ENCODE measurements at regions not wholly inside any gene's neighbourhood (a gene's known extent, or its start where the extent isn't known, plus 50 kb on each side); places are given as distances from the start of the nearest gene placed in this dataset.

DNA sequence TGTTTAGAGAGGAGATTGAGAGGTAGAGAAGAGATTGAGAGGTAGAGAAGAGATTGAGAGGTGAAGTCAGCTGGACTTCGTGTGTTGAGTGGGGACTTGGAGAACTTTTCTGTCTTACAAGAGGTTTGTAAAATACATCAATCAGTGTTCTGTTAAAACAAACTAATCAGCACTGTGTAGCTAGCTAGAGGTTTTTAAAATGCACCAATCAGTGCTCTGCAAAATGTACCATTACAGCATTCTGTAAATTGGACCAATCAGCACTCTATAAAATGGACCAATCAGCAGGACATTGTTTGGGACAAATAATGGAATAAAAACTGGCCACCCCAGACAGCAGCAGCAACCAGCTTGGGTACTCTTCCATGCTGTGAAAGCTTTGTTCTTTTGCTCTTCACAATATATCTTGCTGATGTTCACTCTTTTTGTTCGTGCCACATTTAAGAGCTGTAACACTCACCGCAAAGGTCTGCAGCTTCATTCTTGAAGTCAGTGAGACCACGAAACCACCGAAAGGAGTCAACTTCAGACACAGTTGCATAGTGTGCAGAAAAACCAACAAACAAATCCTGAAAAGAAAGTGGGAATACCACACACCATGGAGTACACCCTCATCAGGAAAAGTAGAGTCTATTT is 366.9 kb upstream of the HSFY2 start:
- no peaks in the 10 kb centered on the region for H3K27me3 ChIP-seq
- WGBS, 4 donors = 71 to 77% methylated on average over 5 of the region's 5 CpGs; no CpG with 5 or more reads in 2 of the 4 donors
- no peaks in the 10 kb centered on the region for H3K36me3 ChIP-seq
- TF ChIP-seq, protein P1, sequence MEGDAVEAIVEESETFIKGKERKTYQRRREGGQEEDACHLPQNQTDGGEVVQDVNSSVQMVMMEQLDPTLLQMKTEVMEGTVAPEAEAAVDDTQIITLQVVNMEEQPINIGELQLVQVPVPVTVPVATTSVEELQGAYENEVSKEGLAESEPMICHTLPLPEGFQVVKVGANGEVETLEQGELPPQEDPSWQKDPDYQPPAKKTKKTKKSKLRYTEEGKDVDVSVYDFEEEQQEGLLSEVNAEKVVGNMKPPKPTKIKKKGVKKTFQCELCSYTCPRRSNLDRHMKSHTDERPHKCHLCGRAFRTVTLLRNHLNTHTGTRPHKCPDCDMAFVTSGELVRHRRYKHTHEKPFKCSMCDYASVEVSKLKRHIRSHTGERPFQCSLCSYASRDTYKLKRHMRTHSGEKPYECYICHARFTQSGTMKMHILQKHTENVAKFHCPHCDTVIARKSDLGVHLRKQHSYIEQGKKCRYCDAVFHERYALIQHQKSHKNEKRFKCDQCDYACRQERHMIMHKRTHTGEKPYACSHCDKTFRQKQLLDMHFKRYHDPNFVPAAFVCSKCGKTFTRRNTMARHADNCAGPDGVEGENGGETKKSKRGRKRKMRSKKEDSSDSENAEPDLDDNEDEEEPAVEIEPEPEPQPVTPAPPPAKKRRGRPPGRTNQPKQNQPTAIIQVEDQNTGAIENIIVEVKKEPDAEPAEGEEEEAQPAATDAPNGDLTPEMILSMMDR (IDR thresholded peaks at IDR 0.05) = no peak
- no peak for TF ChIP-seq POLR2A (IDR thresholded peaks at IDR 0.05)
- intact Hi-C loops (cut with DNase I) = no loop called here
- no peak overlapping the region for H3K4me3 ChIP-seq
- no peak overlapping the region for H3K27ac ChIP-seq
- H3K4me1 ChIP-seq = no peaks in the 10 kb centered on the region
- DNase-seq (no peak), ATAC-seq (no peak)
- H3K9me3 ChIP-seq = no peaks in the 10 kb centered on the region

DNA sequence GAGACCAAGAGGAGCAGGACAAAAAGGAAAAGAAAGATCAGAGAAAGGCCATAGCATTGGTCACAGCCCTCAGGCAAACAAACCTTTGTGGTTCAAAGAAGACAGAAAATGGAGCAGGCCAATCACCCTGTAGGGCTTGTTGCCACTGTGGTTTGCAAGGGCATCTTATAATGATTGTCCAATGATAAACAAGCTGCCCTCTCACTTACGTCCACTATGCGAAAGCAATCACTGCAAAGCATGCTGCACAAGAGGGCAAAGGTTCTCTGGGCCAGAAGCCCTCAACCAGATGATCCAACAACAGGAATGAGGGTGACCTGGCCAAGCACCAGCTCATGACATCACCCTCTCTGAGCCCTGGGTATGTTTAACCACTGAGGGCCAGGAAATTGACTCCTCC is 360.9 kb upstream of the HSFY2 start:
- H3K27ac ChIP-seq = no peak overlapping the region
- WGBS, 4 donors = 93 to 94% methylated on average over 2 of the region's 2 CpGs; no CpG with 5 or more reads in 2 of the 4 donors
- no peak for ATAC-seq
- H3K4me1 ChIP-seq = no peaks in the 10 kb centered on the region
- no peaks in the 10 kb centered on the region for H3K27me3 ChIP-seq
- intact Hi-C loops (cut with DNase I) = no loop called here
- TF ChIP-seq POLR2A (IDR thresholded peaks at IDR 0.05) = no peak
- TF ChIP-seq, protein P1 (IDR thresholded peaks at IDR 0.05) = no peak
- no peak overlapping the region for H3K4me3 ChIP-seq
- H3K9me3 ChIP-seq = no peaks in the 10 kb centered on the region
- no peak for DNase-seq
- H3K36me3 ChIP-seq = no peaks in the 10 kb centered on the region

DNA sequence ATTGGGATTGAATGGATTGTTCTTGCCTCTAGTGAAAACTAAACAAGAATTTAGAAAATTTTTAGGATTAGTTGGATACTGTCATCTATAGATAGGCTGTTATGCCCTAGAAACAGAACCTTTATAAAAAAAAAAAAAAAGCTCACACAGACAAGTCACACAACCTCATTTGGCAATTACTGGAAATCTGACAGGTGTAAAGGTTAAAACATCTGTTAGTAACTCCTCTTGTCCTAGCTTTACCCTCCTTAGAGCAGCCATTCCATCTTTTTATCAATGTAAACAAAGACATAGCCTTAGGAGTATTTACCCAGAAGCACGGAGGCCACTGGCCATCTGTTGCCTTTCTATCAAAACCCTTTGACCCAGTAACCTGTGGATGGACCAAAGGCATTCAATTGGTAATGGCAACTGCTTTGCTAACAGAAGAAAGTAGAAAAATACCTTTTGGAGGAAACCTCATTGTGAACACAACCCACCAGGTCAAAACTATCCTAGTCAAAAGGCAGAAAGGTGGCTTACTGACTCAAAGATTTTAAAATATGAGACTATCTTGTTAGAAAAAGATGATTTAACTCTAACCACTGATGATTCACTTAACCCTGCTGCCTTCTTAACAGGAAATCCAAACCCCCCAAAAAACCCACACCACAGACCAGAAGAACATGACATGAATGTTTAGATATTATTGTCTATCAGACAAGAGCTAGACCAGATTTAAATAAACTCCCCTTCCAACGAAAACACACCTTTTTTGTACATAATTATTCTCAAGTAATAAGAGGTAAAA is 357.2 kb upstream of the HSFY2 start:
- Histone ChIP-seq H3K27me3 (no peaks in the 10 kb centered on the region), H3K9me3 (no peaks in the 10 kb centered on the region), H3K36me3 (no peaks in the 10 kb centered on the region), H3K4me3 (no peak overlapping the region), H3K27ac (no peak overlapping the region), H3K4me1 (no peaks in the 10 kb centered on the region)
- DNase-seq = no peak
- WGBS, 4 donors = 28 to 37% methylated on average over 2 of the region's 2 CpGs; no CpG with 5 or more reads in 2 of the 4 donors
- intact Hi-C loops (cut with DNase I) = no loop called here
- ATAC-seq = no peak
- TF ChIP-seq, protein P1 (IDR thresholded peaks at IDR 0.05) = no peak
- no peak for TF ChIP-seq POLR2A (IDR thresholded peaks at IDR 0.05)

DNA sequence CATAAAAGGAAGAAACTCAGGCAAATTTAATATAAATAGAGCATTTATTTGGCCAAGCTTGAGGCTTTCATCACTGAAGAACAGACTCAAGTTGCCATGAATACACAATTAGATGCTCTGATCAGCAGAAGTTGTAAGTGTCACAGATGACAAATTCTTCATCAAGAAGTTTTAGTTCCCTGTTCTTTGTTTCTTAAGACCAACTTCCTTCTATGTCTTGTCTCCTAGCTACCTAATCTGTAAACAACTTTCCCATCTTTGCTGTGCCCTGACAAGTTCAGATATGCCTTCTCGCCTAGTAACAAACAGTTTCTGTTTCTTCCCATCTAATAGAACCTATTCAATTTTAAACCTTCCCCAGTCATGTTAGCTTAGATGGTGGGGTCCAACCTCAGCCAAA is 353.4 kb upstream of the HSFY2 start:
- intact Hi-C loops (cut with DNase I) = no loop called here
- Histone ChIP-seq H3K9me3 (no peaks in the 10 kb centered on the region), H3K4me3 (no peak overlapping the region), H3K4me1 (no peaks in the 10 kb centered on the region), H3K27ac (no peak overlapping the region), H3K27me3 (no peaks in the 10 kb centered on the region), H3K36me3 (no peaks in the 10 kb centered on the region)
- no peak for TF ChIP-seq POLR2A (IDR thresholded peaks at IDR 0.05)
- TF ChIP-seq, protein P1 (IDR thresholded peaks at IDR 0.05) = no peak
- DNase-seq (no peak), ATAC-seq (no peak)
- 59 to 65% methylated on average over 1 of the region's 1 CpG; no CpG with 5 or more reads in 2 of the 4 donors for WGBS, 4 donors
